Activated B cell treated with CpG ODN at 0.5 μM for 24 hours (primary cell): ENCODE measurements at regions not wholly inside any gene's neighbourhood (a gene's known extent, or its start where the extent isn't known, plus 50 kb on each side); places are given as distances from the start of the nearest gene placed in this dataset.

ENCODE experiments used
- ATAC-seq: fragments of 200-7000 bp; cut with Tn5 transposase; one replicate; pipeline ENCODE4 v1.10.0; 2021; ENCODE audit warnings: low read depth, mild to moderate bottlenecking, moderate library complexity
- CTCF ChIA-PET: fragments of 350-600 bp; sonication (Branson Sonifier 250); formaldehyde crosslinking; loops from one replicate; lab custom pipeline; 2021; ENCODE audit warnings: antibody characterized with exemption; lab: Charles Lee
- POLR2A ChIA-PET: fragments of 350-600 bp; sonication (Branson Sonifier 250); formaldehyde crosslinking; loops from one replicate; lab custom pipeline; 2021; ENCODE audit warnings: antibody characterized with exemption; lab: Charles Lee
- DNase-seq: peaks from one replicate; pipeline ENCODE4 v3.0.0; 2022
- H3K27ac Mint-ChIP-seq: one replicate; pipeline ENCODE4 v1.8.0; 2020; ENCODE audit warnings: mixed read lengths
- H3K27me3 Mint-ChIP-seq: one replicate; pipeline ENCODE4 v1.8.0; 2021; ENCODE audit warnings: mixed read lengths
- H3K36me3 Mint-ChIP-seq: one replicate; pipeline ENCODE4 v1.8.0; 2021; ENCODE audit warnings: low read depth, mixed read lengths
- H3K4me1 Mint-ChIP-seq: one replicate; pipeline ENCODE4 v1.8.0; 2021; ENCODE audit warnings: mixed read lengths
- H3K4me3 Mint-ChIP-seq: one replicate; pipeline ENCODE4 v1.8.0; 2020; ENCODE audit warnings: mild to moderate bottlenecking, mixed read lengths
- H3K9me3 Mint-ChIP-seq: one replicate; pipeline ENCODE4 v1.8.0; 2020; ENCODE audit warnings: mixed read lengths
- CTCF ChIP-seq: fragments of 200-600 bp; IDR thresholded peaks from one replicate; pipeline ENCODE4 v1.8.0; 2022; ENCODE audit warnings: antibody characterized with exemption, mild to moderate bottlenecking
- intact Hi-C: fragments of 100-400 bp; cut with micrococcal nuclease; formaldehyde crosslinking; loops from one replicate; pipeline ENCODE4 v1.15.1; 2024

GRCh38 chr16:9392956-9393355, 301.5 kb downstream of the HAPSTR1 start:
- H3K9me3 Mint-ChIP-seq: peaks cover 19% of the 10 kb centered on the region
- H3K27ac Mint-ChIP-seq: no peak overlapping the region
- no peaks in the 10 kb centered on the region for H3K4me1 Mint-ChIP-seq
- no peaks in the 10 kb centered on the region for H3K27me3 Mint-ChIP-seq
- no peak for DNase-seq
- no peak overlapping the region for H3K4me3 Mint-ChIP-seq
- H3K36me3 Mint-ChIP-seq: no peaks in the 10 kb centered on the region
- POLR2A ChIA-PET: no interaction called here
- intact Hi-C loops: no loop called here
- no peak for ATAC-seq
- CTCF ChIA-PET: no interaction called here
- no peak for TF ChIP-seq CTCF

- ATAC-seq: no peak
- ChIA-PET CTCF (no interaction called here), POLR2A (no interaction called here)
- intact Hi-C loops: no loop called here
- Mint-ChIP-seq H3K9me3 (peaks cover 16% of the 10 kb centered on the region), H3K36me3 (no peaks in the 10 kb centered on the region), H3K4me3 (no peak overlapping the region), H3K4me1 (no peaks in the 10 kb centered on the region), H3K27ac (no peak overlapping the region), H3K27me3 (no peaks in the 10 kb centered on the region)
- DNase-seq: no peak
- TF ChIP-seq CTCF: no peak
These were observed 302.1 kb downstream of the HAPSTR1 start for GRCh38 chr16:9393591-9393990.

- no peak for ATAC-seq
- no peaks in the 10 kb centered on the region for H3K27me3 Mint-ChIP-seq
- ChIA-PET POLR2A (no interaction called here), CTCF (no interaction called here)
- TF ChIP-seq CTCF: no peak
- intact Hi-C loops: no loop called here
- H3K4me3 Mint-ChIP-seq: no peak overlapping the region
- no peaks in the 10 kb centered on the region for H3K4me1 Mint-ChIP-seq
- peaks cover 6% of the 10 kb centered on the region for H3K9me3 Mint-ChIP-seq
- no peak for DNase-seq
- no peak overlapping the region for H3K27ac Mint-ChIP-seq
- H3K36me3 Mint-ChIP-seq: no peaks in the 10 kb centered on the region
These were observed 304.5 kb downstream of the HAPSTR1 start for GRCh38 chr16:9395958-9396359.

GRCh38 chr16:9399573-9399972, 308.1 kb downstream of the HAPSTR1 start:
- Mint-ChIP-seq H3K27me3 (no peaks in the 10 kb centered on the region), H3K4me1 (no peaks in the 10 kb centered on the region), H3K9me3 (peaks cover 4% of the 10 kb centered on the region), H3K4me3 (no peak overlapping the region), H3K27ac (no peak overlapping the region), H3K36me3 (no peaks in the 10 kb centered on the region)
- no peak for TF ChIP-seq CTCF
- CTCF ChIA-PET: no interaction called here
- intact Hi-C loops: no loop called here
- ATAC-seq (no peak), DNase-seq (no peak)
- POLR2A ChIA-PET: no interaction called here

GRCh38 chr16:9401173-9401572, 309.7 kb downstream of the HAPSTR1 start:
- CTCF ChIA-PET: no interaction called here
- H3K27ac Mint-ChIP-seq: no peak overlapping the region
- no peaks in the 10 kb centered on the region for H3K4me1 Mint-ChIP-seq
- H3K4me3 Mint-ChIP-seq: no peak overlapping the region
- no peak for DNase-seq
- POLR2A ChIA-PET: no interaction called here
- H3K27me3 Mint-ChIP-seq: no peaks in the 10 kb centered on the region
- peaks cover 4% of the 10 kb centered on the region for H3K9me3 Mint-ChIP-seq
- ATAC-seq: no peak
- no peaks in the 10 kb centered on the region for H3K36me3 Mint-ChIP-seq
- intact Hi-C loops: no loop called here
- TF ChIP-seq CTCF: no peak
